NCI-H2196 (cell line): ENCODE measurements at regions not wholly inside any gene's neighbourhood (a gene's known extent, or its start where the extent isn't known, plus 50 kb on each side); places are given as distances from the start of the nearest gene placed in this dataset.

Experiments used
- DNase-seq: peaks from one replicate; lab custom pipeline; 2025; ENCODE audit not compliant: unreplicated experiment; lab: John Stamatoyannopoulos, UW

- no peak for DNase-seq
These were observed 938.1 kb downstream of the EFNA5 start for GRCh38 chr5:106732624-106733023.

DNA sequence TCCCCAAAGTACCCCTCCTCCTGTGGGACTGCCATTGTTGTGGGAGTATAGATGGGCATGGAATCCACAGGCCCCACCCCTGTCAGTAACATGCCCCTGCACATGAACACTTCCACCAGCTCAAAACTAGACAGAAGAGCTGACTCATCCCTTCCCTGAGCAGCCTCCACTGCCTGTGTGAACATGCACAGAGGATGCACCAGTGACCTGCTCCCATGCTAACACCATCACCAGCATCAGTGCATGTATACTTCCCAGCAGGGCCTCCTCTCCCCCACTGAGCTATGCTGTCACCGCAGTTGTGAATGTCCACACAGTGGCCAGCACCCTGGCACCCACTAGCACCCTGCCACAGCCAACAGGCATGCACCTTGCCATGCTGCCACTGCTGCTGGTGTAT, 939.8 kb downstream of the EFNA5 start:
- no peak for DNase-seq

GRCh38 chr5:106730506-106730905, 940.2 kb downstream of the EFNA5 start:
- DNase-seq = no peak

DNA sequence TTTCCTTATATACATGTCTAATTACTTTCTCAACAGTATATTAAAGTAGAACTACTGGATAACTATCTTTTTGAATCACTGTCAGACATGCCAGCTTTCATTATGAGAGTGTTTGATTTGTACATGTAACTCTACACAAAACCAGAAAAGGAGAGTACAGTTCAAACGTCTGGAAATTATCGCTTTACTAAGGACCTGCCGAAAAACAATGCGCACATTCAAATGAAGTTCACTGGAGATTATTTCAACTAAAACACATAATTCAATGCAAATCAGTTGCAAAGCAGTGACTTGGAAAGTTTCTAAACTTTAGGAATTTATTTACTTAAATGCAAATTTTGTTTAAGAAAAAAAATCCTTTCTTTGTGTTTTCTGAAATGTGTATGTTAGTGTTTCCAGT, 942.5 kb downstream of the EFNA5 start:
- no peak for DNase-seq

- DNase-seq = no peak
These were observed 943.7 kb downstream of the EFNA5 start for GRCh38 chr5:106727071-106727470.

DNA sequence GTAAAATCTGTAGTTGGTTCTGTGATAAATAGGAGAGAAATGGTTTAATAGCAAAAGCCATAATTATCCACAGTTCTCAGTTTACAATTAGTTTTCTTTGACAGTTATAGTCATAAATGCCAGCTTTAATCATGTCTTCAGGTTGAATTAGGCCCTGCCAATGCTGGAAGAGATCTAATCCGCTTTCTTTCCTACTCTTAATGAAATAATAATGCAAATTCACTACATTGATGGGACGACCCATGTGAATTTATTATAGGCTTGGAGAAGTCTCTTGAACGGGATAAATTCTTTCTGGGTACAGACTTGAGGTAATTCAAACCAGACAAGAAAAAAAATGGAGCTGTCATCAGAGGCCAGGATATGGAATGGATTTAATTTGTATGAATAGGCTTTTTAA, 950.4 kb downstream of the EFNA5 start:
- no peak for DNase-seq

GRCh38 chr5:106699796-106700195, 970.9 kb downstream of the EFNA5 start:
- DNase-seq = no peak

GRCh38 chr5:106699198-106699597, 971.5 kb downstream of the EFNA5 start:
- no peak for DNase-seq

GRCh38 chr5:106698169-106698568, 972.6 kb downstream of the EFNA5 start:
- DNase-seq = no peak

DNA sequence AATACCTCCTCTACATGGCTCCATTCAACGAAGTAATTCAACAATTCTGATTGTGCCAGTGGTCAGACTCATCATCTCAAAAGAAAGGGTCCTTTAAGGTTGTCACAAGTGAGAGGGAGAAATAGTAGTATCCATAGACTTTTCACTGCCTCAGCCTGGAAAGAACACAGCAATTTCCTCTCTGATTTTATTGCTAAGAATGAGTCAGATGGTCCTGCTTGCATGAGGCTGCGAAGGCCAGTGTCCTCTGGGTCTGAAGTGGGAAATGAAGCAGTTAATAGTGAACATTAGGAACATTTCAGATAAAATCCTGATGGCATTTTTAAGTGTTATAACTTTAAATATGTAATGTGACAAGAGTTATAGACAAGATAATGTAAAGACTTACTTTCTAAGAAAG, 979.0 kb downstream of the EFNA5 start:
- no peak for DNase-seq

DNA sequence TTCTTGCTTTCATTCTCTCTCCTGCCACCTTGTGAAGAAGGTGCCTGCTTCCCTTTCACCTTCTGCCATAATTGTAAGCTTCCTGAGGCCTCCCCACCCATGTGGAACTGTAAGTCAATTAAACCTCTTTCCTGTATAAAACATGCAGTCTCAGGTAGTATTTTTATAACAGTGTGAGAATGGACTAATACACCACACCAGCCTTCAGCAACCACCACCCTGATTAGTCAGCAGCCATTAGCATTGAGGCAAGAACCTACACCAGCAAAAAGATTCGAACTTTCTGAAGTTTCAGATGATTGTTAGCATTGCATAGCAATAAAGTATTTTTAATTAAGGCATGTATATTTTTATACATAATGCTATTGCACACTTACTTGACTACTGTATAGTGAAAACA, 980.2 kb downstream of the EFNA5 start:
- DNase-seq = no peak

DNA sequence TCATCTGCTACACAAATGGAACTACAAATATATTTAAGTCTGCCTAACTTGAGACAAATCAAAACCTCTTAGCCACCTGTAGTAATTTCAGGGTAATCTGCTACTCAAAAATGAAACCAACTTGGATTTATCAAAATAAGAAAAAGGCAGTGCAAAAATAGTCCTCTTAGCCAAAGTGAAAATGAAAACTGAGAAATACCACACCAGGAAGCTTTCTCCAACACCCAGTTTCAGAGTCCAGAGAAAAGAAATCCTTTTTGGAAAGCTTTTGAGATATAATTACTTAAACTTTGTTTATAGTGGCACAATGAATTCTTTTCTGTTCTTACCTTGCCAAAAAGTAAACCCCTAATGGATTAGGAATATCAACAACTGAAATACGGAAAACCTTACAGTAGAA, 990.4 kb downstream of the EFNA5 start:
- no peak for DNase-seq

- DNase-seq = no peak
These were observed 993.7 kb downstream of the EFNA5 start for GRCh38 chr5:106677057-106677456.

GRCh38 chr5:106675687-106676086, 995.0 kb downstream of the EFNA5 start:
- no peak for DNase-seq

GRCh38 chr5:106673941-106674340, 996.8 kb downstream of the EFNA5 start:
- no peak for DNase-seq

DNA sequence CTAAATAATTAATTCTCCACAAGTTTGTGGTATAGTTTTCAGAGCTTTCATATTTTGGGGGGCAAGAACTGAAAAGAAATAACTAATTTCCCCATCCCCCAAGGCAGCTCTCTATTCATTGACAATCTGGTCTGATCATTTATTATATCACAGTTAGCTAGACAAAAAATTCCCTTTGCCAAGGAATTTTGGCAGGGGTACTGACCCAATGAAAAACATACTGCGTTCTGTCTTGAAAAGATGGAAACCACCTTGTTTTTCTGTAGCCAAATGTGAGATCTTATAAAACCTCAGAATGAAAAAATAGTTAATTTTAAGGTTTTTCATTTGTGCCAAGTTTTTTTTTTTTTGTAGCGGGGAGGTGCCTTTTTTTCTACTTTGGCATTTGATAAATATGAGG, 1008.9 kb downstream of the EFNA5 start:
- no peak for DNase-seq

GRCh38 chr5:106660681-106661080, 1010.1 kb downstream of the EFNA5 start:
- DNase-seq = no peak

DNA sequence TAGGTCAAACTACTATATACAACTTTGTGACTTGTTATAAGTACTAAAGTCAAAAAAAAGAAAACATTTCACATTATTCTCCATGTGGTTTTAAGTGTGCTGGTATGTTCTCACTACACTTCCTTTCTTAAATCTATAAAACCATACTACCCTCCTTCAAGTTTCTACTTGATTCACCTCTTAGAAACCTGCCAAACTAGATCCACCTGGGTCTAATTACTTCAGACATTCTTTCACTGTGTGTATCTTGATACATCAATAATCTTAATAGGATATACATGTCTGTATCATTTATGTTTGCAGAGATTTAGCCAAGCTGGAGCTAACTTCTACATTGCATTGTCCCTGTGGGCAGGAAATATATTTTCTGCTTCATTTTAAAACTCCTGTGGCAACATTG, 1012.6 kb downstream of the EFNA5 start:
- DNase-seq = no peak

GRCh38 chr5:106656821-106657220, 1013.9 kb downstream of the EFNA5 start:
- DNase-seq = no peak

DNA sequence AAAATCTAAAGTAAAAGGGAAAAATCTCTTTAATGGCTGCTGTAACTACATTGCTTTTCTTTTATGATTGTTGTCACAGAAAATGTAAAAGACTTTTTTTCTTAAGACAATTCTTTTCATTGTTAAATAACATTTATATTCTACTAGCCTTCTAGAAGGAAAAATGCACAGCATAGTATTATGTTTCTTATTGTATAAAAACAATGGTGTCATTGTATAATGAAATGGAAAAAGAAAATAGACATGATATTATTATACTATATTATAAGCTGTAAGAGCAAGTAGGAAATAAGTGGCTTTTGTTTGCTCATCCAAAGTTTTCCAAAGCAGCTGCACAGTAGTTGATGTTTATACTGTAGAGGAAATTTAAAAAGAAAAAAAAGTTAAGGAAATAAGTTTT, 1021.7 kb downstream of the EFNA5 start:
- DNase-seq = no peak

- no peak for DNase-seq
These were observed 1022.3 kb downstream of the EFNA5 start for GRCh38 chr5:106648401-106648800.

- no peak for DNase-seq
These were observed 1024.6 kb downstream of the EFNA5 start for GRCh38 chr5:106646106-106646505.

- DNase-seq = no peak
These were observed 1030.2 kb downstream of the EFNA5 start for GRCh38 chr5:106640511-106640910.

DNA sequence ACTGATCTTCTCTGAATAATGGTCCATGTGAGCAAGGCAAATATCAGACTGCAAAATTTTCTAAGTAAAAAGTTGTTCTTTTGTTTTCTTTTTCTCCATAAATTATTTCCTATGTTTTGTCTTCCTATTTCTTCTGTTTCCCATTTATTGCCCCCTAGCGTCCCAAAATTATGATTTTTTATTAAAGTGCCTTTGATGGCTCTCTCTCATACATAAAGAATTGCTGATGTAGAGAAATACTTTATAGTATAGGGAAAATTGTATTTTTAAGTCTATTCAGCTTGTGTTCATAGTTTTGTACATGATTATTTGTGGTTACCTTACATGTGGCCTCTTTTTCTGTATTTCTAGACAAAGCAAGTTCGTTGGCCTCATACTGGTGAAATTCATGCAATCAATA, 1031.2 kb downstream of the EFNA5 start:
- DNase-seq = no peak
